ENCODE measurements at regions not wholly inside any gene's neighbourhood (a gene's known extent, or its start where the extent isn't known, plus 50 kb on each side); places are given as distances from the start of the nearest gene placed in this dataset.

- DNase-seq, result no peak
These were observed 59.2 kb upstream of the CHST9 start for GRCh38 chr18:27244259-27244658.

GRCh38 chr18:27242392-27243047 lies 57.4 kb upstream of the CHST9 start:
- DNase-seq, result no peak

- DNase-seq, result no peak
These were observed 55.3 kb upstream of the CHST9 start for GRCh38 chr18:27240383-27240782.

DNA sequence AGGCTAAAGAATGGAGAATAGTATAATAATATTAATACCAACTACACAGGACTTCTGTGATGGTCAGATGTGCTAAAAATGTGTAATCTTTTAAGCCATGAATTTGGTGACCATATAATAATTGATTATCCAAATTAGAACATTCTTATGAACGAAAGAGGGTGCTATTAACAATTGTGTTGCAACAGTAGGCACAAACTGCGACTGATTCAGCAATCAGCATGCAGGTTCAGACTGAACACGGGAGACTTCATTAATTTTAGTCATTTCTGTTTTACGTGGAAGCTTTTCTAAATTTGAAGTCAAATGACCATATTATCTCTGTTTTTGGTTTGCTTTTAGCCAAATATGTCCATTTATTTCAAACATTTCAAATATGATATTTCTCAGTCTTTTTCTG lies 54.6 kb upstream of the CHST9 start:
- no peak for DNase-seq

DNA sequence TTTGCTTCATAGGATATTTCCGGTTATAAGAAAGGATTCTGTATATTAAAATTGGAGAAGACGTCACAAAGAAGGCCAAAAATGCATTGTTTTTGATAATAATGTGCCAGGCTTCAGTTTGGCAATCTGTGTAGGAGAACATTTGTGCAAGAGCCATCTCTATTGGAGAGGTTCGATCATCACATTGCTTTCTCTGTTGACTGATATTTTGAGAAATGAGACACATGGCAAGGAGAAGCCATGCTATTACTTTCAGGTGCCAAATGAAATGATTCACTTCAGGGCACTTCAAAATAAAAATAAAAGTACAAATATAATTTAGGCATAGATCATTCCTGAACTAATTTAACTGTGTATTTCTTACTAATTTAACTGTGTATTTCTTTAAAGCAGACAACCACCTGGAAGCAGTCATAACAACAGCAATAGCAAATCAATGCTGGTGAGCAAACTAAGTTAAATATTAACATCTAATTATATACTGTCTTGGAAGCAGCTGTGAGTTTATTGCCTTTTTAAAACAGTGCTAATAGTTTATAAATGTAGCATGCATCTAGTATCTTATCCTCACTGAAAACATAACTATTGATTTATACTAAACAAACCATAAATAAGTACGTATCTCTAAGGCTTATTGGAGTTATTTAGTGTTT lies 50.2 kb upstream of the CHST9 start:
- no peak for DNase-seq

All from femur (tissue), 1 donor.